Left colon (tissue), 2 donors: ENCODE measurements at regions not wholly inside any gene's neighbourhood (a gene's known extent, or its start where the extent isn't known, plus 50 kb on each side); places are given as distances from the start of the nearest gene placed in this dataset.
"Not testable (repeated sequence)": the region's sequence is repeated elsewhere in the genome, so short reads cannot be mapped to it uniquely, and the experiment has no call there.

Experiments
- ATAC-seq: fragments of 200-7000 bp; cut with Tn5 transposase; one replicate; pipeline ENCODE4 v1.9.1; 2020; ENCODE audit warnings: mild to moderate bottlenecking, moderate library complexity
- DNase-seq, 2 donors: peaks; one replicate each; pipeline ENCODE4 v3.0.0-alpha.2; 2020
- intact Hi-C, 2 donors: fragments of 100-400 bp; cut with DNase I in 1 of 2; cut with micrococcal nuclease in 1 of 2; formaldehyde crosslinking; loops; one replicate each; pipeline versions ENCODE4 v1.11.2 to v1.14.0; 2022; cut with DNase I, micrococcal nuclease
- donor health status: DM: no; HTN: no; CAD: no.
- donor health status: DM: yes; HTN: yes; CAD: no.

DNA sequence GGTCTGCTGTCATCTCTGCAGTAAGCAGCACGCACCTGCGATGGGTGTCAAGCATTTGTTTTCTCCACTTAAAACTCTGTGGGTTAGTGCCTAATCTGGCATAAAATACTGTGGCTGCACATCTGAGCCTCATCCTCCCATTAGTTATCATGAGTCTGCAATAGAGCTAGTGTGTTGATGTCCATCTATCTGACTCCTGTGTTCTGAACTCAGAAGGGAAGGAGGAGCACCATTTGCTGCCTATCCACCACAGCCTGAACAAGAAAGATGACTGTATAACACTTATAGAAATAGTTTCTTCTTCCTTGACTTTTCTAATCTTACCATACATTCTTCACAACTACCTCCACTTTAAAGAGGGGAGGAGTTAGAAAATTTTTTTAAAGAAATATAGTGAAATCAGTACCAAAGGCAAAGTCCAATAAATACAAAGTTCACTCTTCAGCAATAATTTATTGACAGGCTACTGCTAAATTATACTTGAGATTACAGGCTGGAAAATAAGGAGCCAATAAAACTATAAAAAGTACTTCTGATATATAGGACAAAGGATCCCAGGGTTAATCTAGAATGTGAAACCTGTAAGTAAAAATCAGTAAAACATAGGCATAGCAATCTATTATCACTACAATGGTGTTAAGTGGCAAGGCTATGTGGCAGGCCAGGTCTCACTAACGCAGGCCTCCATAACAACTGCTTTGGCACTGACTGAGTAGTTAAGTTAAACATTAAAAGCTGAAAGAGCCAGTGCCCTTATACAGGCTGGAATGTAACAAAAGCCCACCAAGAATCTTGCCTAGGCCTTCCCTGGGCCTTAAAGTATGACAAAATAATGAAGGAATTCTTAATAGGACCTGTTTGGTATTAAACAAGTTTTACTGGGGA is 70.2 kb downstream of the LGALS9C start:
- ATAC-seq = peak; percentile 89
- DNase-seq, intact Hi-C loops: not testable (repeated sequence)

DNA sequence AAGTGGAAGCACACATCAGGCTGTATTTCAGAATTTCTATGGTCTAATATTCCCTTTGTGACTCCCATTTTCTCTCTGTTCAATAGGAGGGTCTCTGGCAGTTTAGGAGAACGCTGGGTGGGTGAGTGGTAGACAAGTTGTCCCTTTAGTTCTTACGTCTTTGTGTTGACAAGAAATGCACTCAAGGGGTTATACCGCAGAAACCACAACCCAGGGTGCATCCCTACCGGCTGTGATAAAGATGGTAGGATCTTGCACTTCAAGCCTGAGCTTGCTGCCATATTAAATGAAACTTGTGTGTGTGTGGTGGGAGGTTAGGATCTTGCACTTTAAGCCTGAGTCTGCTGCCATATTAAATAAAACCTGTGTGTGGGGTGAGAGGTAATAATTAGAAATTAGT is 80.5 kb downstream of the LGALS9C start:
- DNase-seq, intact Hi-C loops, ATAC-seq: not testable (repeated sequence)

DNA sequence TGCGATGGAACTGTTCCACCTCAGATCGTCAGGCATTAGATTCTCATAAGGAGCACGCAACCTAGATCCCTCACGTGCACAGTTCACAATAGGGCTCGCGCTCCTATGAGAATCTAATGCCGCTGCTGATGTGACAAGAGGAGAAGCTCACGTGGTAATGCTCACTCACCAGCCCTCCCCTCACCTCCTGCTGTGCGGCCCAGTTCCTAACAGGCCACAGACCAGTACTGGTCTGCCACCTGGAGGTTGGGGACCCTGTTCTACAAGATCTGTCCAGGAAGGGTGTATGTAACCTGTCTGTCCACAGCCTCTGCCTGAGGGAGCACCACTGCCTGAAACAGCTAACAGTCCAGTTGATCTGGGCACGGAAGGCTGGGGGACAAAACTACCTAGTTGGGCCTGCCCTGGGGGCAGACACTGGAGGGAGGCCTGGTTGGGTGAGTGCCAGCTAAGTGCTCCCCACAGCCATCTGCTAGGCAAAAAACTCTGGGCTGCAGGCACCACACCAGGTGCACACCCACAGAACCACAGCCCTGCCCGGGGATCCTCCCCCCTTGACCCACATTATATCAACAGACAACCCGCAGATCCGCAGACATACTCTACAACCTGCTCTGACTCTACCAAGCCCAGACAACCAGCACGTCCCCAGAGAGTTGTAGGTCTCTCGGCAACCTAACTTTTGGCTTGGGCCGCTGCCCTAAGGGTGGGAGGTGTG is 80.7 kb downstream of the TBC1D28 start:
- ATAC-seq (peak; percentile 90), DNase-seq (peak in 1 of 2 donors; percentile 20)
- intact Hi-C loops = not testable (repeated sequence)

DNA sequence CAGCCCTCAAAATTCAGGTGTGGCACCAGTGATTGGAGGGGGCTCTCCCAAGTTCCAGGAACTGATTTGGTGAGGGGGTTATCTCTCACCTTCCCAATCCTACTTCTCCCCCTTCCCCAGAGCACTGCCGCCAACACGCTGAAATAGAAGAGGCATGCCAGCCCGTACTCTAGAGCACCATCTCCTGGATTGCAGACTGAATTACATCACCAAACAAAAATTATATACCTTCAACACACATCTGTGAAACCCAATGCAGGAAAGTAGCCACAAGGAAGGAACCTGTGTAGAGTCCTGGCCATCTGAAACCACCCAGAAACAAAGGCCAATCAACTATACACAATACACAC is 80.1 kb downstream of the TBC1D28 start:
- DNase-seq (peak in 1 of 2 donors; percentile 27), ATAC-seq (peak; percentile 87)
- intact Hi-C loops = not testable (repeated sequence)

DNA sequence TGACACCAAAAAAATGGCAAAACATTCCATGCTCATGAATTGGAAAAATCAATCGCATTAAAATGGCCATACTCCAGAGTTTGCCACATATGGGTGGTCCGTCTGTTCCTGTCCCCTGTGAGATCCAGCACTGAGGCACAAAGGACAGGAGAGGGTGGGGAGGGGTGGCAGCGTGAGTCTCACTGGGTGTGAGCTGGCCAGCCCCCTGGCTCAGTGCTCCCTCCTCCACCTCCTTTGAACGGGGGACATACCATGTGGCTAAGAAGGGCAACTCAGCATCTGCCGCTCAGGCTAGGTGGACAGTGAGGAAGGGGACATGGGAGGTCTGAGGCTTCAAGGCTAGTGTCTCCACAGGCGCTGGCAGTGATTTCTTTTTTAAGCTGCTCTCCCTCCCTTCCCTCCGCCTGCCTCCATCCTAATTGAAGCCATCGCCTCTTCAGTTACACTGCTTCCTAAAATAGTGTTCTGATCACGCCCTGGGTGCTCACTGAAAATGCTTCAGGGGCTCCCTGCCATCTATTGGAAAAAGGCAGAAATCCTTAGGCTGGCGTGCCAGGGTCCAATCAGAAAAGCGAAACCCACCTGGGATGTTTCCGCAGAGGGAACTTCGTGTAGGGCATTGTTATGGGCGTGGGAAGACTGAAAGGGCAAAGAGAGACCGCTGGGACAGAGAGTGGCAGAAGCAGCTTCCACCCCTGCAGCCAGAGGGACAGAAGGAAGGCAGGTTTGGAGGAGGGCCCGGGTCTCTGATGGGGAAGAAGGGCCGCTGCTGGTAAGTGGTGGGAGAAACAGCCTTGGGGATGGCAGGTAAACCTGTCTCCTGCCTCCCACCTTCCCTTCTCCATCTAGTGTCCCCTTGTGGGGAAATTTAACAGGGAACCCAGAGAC is 75.8 kb downstream of the TBC1D28 start:
- ATAC-seq, DNase-seq, intact Hi-C loops: not testable (repeated sequence)

DNA sequence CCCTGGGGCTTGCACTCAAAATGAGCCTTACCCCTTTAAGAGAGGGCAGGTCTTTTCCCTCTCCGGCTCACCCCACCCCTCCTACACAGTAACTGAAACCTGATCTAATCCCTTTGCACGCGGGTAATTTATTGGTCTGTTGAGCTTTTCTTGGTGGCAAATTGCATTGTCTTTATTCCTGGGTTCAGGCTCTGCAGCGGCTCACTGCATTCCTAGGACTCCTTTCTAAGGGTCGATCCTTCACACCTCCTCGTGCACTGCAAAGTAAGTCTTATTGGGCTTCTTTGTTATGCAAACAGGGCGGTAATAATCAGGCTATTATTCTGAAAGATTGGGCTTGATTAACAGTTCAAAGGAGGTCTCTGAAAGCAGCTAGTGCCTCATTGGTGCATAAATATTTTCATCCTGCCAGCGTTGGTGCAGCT is 74.7 kb downstream of the TBC1D28 start:
- intact Hi-C loops = not testable (repeated sequence)
- ATAC-seq (peak; percentile 96), DNase-seq (peak in 1 of 2 donors; percentile 25)

DNA sequence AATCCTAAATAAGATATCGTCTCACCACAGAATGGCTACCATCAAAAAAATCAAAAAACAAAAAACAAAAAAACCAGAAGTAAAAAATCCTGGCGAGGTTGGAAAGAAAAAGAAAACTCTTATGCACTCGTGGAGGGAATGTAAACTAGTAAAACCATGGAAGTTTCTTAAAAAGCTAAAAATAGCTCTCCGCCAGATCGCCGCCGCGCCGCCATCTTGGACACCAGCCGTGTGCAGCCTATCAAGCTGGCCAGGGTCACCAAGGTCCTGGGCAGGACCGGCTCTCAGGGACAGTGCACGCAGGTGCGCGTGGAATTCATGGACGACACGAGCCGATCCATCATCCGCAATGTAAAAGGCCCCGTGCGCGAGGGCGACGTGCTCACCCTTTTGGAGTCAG is 71.7 kb downstream of the TBC1D28 start:
- ATAC-seq, intact Hi-C loops, DNase-seq: not testable (repeated sequence)

DNA sequence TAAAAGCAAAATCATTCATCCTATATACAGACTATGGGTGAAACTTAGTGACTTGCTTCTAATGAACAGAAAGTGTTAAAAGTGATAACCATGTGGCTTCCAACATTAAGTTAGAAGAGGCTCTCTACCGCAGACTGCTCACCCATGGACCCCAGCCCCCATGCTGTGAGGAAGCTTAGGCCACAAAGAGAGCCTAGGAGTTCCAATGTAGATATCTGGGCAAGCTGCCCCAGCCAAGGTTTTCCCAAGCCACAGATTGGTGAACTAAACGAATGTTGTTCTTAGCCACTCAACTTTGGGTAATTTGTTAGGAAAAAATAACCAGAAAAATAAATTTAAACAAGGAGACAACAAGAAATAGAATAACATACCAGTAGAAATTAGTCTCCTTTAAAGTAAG is 70.1 kb downstream of the TBC1D28 start:
- DNase-seq, ATAC-seq, intact Hi-C loops: not testable (repeated sequence)
